ENCODE measurements at regions not wholly inside any gene's neighbourhood (a gene's known extent, or its start where the extent isn't known, plus 50 kb on each side); places are given as distances from the start of the nearest gene placed in this dataset.
A peak's percentile ranks its signal among the peaks of the same experiment; 100 is the strongest.

- DNase-seq, result no peak
Measured at GRCh38 chr7:47636081-47636432, 54.1 kb upstream of the TNS3 start.

GRCh38 chr7:47635091-47636080 is 53.5 kb upstream of the TNS3 start:
- peak; percentile 35 for DNase-seq

GRCh38 chr7:47634273-47634672 is 52.4 kb upstream of the TNS3 start:
- DNase-seq, result no peak

GRCh38 chr7:47633134-47633533 is 51.2 kb upstream of the TNS3 start:
- no peak for DNase-seq
